Posterior cingulate gyrus (tissue), 11 donors: ENCODE measurements at regions not wholly inside any gene's neighbourhood (a gene's known extent, or its start where the extent isn't known, plus 50 kb on each side); places are given as distances from the start of the nearest gene placed in this dataset.
A peak's percentile ranks its signal among the peaks of the same experiment; 100 is the strongest.

Experiments used
- DNase-seq, 10 donors: peaks; one replicate each; pipeline versions ENCODE4 v3.0.0 to v3.0.0-alpha.2; 2020 to 2021; ENCODE audit warnings: mixed read lengths in 3 of 10
- intact Hi-C: fragments of 100-400 bp; cut with DNase I; formaldehyde crosslinking; loops from one replicate; pipeline ENCODE4 v1.15.1; 2023

GRCh38 chr2:191555092-191555742 is 122.7 kb upstream of the NABP1 start:
- intact Hi-C loops = loop anchor here (5.0 kb wide), 1 partner anchor 607 kb away; no protein-coding TSS in a partner anchor
- peak; percentile 63 to 96 (median 86) for DNase-seq

GRCh38 chr2:191556463-191556862 is 121.5 kb upstream of the NABP1 start:
- no peak for DNase-seq
- intact Hi-C loops = loop anchor here (5.0 kb wide), 1 partner anchor 606 kb away; no protein-coding TSS in a partner anchor

DNA sequence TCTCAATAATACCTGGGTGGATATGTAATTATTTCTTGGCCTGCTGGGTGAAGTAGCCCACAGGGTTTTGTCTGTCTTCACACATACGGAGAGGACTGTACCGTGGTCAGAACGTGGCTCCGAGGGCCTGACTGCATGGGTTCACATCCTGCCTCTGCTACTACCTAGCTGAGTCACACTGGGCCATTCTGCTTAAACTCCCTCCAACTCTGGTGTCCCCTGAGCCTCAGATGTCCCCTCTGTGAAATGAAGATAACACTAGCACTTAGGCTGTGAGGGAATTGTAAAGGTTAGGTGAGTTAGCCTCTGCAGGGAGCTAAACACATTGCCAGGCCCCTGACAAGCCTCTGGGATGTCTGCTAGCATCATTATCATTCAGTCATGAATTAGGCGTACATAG is 120.1 kb upstream of the NABP1 start:
- DNase-seq = no peak
- intact Hi-C loops = loop anchor here (5.0 kb wide), 1 partner anchor 604 kb away; no protein-coding TSS in a partner anchor

DNA sequence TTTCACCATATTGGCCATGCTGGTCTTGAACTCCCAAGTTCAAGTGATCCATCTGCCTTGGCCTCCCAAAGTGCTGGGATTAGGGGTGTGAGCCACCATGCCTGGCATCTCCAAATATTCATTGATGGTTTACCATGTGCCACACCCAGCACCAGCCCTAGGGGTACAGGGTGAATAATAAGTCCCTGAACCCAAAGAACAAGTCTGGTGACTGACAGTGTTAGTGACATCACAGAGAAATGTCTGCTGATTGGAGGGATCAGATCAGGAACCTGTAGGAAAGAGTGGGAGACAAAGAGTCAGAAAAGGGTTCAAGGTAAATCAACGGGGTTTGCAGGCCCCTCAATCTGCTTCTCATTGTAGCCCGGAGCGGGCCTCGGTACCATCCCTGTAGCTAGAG is 118.4 kb upstream of the NABP1 start:
- intact Hi-C loops = loop anchor here (5.0 kb wide), 1 partner anchor 603 kb away; no protein-coding TSS in a partner anchor
- no peak for DNase-seq

DNA sequence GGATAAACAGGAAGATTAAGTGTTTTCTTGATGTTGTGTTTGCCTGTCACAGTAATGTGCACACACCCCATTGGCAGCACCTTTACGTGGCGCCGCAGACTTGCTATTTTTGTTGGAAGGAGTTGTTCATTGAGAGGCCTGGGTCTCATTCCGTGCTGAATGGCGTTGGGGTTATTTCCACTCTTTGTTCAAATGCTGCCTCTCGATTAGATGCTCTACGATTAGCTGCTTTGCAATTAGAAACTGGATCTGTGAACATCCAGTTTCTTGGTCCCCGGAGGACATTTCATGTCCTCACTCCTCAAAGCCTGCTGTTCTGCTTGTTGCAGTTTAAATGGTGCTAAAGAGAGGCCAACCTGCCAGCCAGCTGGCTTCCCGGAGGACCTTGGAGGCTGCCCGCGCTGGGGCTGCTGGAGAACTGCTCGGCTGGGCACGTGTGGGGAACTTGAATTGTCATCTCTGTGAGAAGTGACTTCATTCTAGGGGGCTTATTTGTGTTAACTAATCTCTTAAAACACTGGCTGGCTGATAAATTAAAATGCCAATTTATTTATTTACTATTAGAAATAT is 117.4 kb upstream of the NABP1 start:
- DNase-seq = no peak
- intact Hi-C loops = no loop called here

- intact Hi-C loops = no loop called here
- no peak for DNase-seq
These were observed 112.8 kb upstream of the NABP1 start for GRCh38 chr2:191565120-191565519.

GRCh38 chr2:191565647-191566198 is 112.2 kb upstream of the NABP1 start:
- no peak for DNase-seq
- intact Hi-C loops = no loop called here

DNA sequence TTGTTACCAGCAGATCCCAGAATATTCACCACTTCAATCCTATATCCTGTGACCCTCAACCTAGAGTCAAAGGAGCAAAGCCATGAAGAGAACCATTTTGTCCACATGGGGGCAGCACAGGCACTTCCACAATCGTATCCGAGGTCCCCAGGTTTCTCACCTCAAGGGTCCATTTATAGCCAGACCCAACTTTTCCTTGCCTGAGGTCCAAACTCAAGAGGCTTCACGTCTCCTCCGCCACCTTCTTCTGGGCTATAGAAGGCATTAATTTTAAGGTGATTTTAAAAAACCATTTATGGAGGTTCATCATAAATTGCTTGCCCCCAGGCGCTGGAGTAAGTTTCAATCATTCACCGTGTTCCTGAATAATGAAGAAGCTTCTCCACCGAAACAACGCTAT is 111.6 kb upstream of the NABP1 start:
- peak in 5 of 10 donors; percentile 53 to 81 (median 58) for DNase-seq
- intact Hi-C loops = no loop called here

DNA sequence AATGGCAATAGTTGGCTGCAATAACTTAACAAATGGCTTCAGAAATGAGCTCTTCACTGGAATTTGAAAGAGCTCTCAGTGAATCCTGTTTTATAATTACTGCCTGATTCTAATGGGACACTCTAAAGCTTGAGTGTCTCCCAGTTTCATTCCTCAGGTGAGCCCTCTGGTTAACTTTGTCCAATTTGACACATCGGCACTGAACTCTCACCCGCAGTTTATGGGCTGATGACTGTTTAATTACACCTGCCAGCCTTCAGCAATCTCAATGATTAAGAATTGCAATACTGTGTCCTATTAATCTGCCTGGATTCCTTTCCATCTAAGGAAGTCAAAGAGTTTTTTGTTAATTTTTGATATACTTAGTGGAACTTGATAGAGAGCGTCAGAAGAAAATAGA is 110.7 kb upstream of the NABP1 start:
- DNase-seq = no peak
- intact Hi-C loops = no loop called here

DNA sequence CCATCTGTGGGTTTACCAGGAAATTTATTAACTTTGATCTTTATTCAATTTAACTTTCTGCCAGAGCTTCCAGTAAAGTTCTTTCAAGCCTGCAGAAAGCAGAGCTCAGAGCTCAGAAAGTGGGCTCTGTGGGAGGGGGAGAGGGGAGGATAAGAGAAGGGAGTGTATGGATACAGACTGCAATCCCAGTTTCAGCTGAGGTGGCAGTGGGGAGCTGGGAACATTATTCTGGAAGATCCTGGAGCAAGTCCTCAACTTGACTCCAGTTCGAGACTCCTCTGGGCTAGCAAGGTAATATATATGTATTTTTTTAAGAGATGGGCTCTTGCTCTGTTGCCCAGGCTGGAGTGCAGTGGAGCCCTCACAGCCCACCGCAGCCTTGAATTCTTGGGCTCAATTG is 108.9 kb upstream of the NABP1 start:
- intact Hi-C loops = no loop called here
- no peak for DNase-seq

DNA sequence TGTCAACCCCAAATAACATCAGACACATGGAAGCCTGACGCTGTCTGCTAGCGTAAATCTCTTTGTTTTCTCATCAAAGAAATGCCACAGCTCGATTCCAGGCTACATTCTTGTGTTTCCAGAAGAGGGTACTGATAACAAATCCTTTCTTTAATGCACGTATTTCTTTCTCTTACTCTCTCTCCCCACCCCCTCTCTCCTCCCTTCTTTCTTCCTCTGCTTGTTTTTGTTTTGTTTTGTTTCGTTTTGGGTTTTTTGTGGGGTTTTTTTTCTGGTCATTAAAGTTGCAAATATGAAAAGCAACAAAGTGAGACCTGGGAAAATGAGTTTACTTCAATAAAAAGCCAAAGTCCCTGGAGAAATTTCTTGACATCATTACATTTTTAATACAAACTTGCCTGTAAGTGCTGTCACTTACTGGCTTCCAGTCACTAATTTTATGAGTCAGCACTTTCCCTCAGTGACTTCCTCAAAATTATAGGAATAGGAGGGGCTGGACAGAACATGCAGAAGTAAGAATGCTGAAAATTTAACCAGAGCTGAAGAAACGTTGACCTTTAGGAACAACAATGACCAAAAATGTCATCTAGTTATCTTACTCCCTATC is 106.7 kb upstream of the NABP1 start:
- intact Hi-C loops = loop anchor here (2.0 kb wide), 1 partner anchor 120 kb away; no protein-coding TSS in a partner anchor
- no peak for DNase-seq

DNA sequence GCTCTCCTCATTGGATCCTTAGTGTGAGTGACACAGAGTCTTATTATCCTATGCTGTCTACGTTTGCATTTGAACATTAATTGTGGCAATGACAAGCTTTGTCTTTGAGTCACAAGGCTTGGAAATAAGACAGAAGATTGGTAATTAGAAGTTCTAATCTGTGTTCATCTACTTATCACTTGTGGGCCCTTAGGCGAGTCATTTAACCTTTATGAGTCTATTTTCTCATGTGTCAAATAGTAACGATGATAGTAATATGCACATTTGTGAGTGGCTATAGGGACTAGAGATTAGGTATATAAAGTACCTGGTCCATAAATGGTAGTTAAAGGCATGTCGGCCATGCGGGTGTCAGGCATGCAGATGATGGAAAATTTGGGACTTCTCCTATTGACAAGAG is 105.6 kb upstream of the NABP1 start:
- DNase-seq = no peak
- intact Hi-C loops = no loop called here

DNA sequence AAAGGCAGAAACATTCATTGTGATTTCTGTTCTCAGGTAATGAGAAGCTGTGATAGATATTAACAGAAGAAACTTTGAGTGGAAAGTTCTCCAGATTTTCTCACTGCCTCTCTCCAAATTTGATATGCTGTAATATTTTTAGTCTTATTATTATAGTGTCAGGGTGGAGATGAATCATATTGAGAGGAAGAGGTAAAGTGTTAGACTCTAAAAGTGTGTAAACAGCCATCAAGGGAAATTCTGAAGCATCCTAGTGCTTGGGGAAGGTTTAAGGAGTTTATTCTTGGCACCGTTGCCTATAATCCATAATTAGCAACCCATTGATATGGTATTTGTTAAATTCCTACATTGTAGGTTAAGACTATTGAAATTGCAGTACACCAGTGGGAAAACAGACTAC is 104.7 kb upstream of the NABP1 start:
- DNase-seq = no peak
- intact Hi-C loops = no loop called here

DNA sequence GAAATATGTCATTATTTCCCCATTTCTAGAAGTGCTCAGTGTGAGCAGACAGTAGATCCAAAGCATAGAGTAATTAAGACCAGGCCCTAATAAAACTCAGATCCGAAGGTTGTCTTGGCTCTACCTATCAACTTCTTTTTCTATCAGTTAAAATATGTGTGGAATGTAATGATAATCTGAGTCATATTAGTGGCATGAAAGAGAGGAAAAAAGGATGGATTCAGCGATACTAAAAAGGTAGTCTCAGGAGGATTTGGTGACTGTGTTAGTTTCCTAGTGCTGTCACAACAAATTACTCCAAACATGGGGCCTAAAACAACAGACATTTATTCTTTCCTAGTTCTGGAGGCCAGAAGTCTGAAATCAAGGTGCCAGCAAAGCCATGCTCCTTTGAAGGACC is 103.7 kb upstream of the NABP1 start:
- no peak for DNase-seq
- intact Hi-C loops = no loop called here

DNA sequence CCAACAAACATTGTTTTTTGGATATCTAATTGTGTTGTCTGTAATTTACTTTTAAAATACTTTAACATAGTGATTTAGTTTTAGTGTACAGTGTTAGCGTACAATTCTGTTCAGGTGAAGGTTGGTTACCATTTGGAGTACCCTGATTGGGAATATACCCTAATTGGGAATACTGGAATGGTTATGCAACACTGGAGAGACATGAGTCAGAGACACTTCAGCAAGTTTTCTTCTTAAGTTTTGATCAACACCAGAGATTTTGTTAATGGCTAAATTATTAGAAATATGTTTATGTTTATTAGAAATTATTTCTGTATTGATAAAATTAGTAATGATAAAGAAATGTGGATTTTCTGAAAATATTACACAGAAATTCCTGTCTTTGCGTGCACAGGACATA is 100.3 kb upstream of the NABP1 start:
- no peak for DNase-seq
- intact Hi-C loops = no loop called here

DNA sequence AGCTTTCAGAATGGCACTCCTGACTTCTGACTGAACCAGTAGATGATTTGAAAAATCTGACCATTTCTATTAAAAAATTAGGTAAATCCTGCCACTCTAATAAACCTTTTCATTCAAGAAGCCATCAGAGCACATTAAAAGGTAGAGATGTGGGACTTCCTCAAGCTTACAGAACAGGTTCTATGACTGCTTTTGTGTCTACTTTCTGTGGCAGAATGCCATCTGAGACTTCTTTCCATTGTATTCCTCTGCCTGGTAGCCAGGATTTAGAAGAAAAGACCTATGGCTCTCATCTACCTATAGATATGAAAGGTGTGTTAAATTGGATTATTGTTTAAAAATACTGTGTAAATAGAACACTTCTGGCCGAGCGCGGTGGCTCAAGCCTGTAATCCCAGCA is 99.9 kb upstream of the NABP1 start:
- DNase-seq = no peak
- intact Hi-C loops = no loop called here

GRCh38 chr2:191580581-191580980 is 97.4 kb upstream of the NABP1 start:
- intact Hi-C loops = no loop called here
- DNase-seq = no peak

- intact Hi-C loops = no loop called here
- DNase-seq = no peak
These were observed 96.9 kb upstream of the NABP1 start for GRCh38 chr2:191581003-191581402.

- DNase-seq = no peak
- intact Hi-C loops = no loop called here
These were observed 95.6 kb upstream of the NABP1 start for GRCh38 chr2:191582355-191582754.

DNA sequence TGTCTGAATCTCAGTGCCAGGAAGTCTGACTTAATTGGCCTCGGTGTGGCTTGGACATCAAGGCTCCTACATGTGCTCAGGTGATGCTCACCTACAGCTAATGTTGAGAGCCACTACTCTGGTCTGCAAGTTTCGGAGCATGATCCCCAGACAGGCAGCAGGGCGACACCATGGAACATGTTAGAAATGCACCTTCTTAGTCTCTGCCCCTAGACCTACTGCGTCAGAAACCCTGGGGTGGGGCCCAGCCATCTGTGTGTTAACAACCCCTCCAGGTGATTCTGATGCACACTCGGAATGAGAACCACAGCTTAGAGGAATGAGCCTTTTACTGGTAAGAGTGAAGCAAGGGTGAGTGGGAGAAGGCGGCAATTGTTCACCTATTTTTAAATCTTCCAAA is 86.9 kb upstream of the NABP1 start:
- intact Hi-C loops = no loop called here
- no peak for DNase-seq

- intact Hi-C loops = no loop called here
- DNase-seq = no peak
These were observed 84.1 kb upstream of the NABP1 start for GRCh38 chr2:191593622-191594385.
